ENCODE measurements at regions not wholly inside any gene's neighbourhood (a gene's known extent, or its start where the extent isn't known, plus 50 kb on each side); places are given as distances from the start of the nearest gene placed in this dataset.

DNA sequence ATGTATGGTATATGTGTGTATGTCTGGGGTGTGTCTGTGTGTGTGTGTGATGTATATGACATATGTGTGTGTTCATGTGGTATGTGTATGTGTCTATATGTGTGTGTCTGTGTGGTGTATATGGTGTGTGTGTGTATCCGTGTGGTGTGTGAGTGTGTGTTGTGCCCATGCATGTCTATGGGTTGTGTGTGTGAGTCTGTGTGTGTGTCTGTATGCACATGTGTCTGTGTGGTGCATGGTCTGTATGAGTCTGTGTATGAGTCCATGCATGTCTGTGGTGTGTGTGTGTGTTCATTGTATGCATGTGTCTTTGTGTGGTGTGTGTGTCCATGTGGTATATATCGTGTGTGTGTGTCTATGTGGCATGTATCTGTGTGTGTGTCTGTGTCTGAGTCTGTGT lies 168.1 kb upstream of the GSC start:
- Mint-ChIP-seq H3K27ac (ENCODE audit: low read depth, unreplicated experiment) (no peak overlapping the region), H3K36me3 (ENCODE audit: insufficient read depth, unreplicated experiment) (no peaks in the 10 kb centered on the region), H3K27me3 (ENCODE audit: insufficient read depth, unreplicated experiment) (peaks cover under 1% of the 10 kb centered on the region), H3K9me3 (ENCODE audit: unreplicated experiment) (no peaks in the 10 kb centered on the region), H3K4me3 (ENCODE audit: unreplicated experiment) (no peak overlapping the region), H3K4me1 (ENCODE audit: insufficient read depth, unreplicated experiment) (no peaks in the 10 kb centered on the region)
- no peak for DNase-seq (ENCODE audit: unreplicated experiment)
- BruUV-seq (replicated peaks) = no TSS peak
- POLR2A ChIA-PET = no interaction called here
- CTCF ChIA-PET = no interaction called here
- intact Hi-C loops (cut with micrococcal nuclease) = no loop called here
- TF ChIP-seq, protein P1, sequence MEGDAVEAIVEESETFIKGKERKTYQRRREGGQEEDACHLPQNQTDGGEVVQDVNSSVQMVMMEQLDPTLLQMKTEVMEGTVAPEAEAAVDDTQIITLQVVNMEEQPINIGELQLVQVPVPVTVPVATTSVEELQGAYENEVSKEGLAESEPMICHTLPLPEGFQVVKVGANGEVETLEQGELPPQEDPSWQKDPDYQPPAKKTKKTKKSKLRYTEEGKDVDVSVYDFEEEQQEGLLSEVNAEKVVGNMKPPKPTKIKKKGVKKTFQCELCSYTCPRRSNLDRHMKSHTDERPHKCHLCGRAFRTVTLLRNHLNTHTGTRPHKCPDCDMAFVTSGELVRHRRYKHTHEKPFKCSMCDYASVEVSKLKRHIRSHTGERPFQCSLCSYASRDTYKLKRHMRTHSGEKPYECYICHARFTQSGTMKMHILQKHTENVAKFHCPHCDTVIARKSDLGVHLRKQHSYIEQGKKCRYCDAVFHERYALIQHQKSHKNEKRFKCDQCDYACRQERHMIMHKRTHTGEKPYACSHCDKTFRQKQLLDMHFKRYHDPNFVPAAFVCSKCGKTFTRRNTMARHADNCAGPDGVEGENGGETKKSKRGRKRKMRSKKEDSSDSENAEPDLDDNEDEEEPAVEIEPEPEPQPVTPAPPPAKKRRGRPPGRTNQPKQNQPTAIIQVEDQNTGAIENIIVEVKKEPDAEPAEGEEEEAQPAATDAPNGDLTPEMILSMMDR (IDR thresholded peaks at IDR 0.05; ENCODE audit: unreplicated experiment) = no peak

GRCh38 chr14:94936901-94937685 lies 167.2 kb upstream of the GSC start:
- intact Hi-C loops (cut with micrococcal nuclease) = no loop called here
- no TSS peak for BruUV-seq (replicated peaks)
- H3K36me3 Mint-ChIP-seq (ENCODE audit: insufficient read depth, unreplicated experiment) = no peaks in the 10 kb centered on the region
- H3K4me1 Mint-ChIP-seq (ENCODE audit: insufficient read depth, unreplicated experiment) = no peaks in the 10 kb centered on the region
- H3K27ac Mint-ChIP-seq (ENCODE audit: low read depth, unreplicated experiment) = no peak overlapping the region
- no peak overlapping the region for H3K4me3 Mint-ChIP-seq (ENCODE audit: unreplicated experiment)
- ChIA-PET CTCF (interaction anchor here (0.7 to 1.4 kb wide), 2 partner anchors 175 to 247 kb away, joined by 3 to 6 read pairs; no protein-coding TSS in a partner anchor), POLR2A (no interaction called here)
- TF ChIP-seq, protein P1 (IDR thresholded peaks at IDR 0.05; ENCODE audit: unreplicated experiment) = no peak
- no peaks in the 10 kb centered on the region for H3K9me3 Mint-ChIP-seq (ENCODE audit: unreplicated experiment)
- no peak for DNase-seq (ENCODE audit: unreplicated experiment)
- peaks cover 9% of the 10 kb centered on the region for H3K27me3 Mint-ChIP-seq (ENCODE audit: insufficient read depth, unreplicated experiment)

GRCh38 chr14:94936401-94936892 lies 166.5 kb upstream of the GSC start:
- H3K4me1 Mint-ChIP-seq (ENCODE audit: insufficient read depth, unreplicated experiment) = no peaks in the 10 kb centered on the region
- BruUV-seq (replicated peaks) = no TSS peak
- ChIA-PET POLR2A (no interaction called here), CTCF (interaction anchor here (1.4 kb wide), 1 partner anchor 246 kb away, joined by 6 read pairs; no protein-coding TSS in a partner anchor)
- TF ChIP-seq, protein P1 (IDR thresholded peaks at IDR 0.05; ENCODE audit: unreplicated experiment) = no peak
- H3K9me3 Mint-ChIP-seq (ENCODE audit: unreplicated experiment) = no peaks in the 10 kb centered on the region
- H3K27ac Mint-ChIP-seq (ENCODE audit: low read depth, unreplicated experiment) = no peak overlapping the region
- no peak overlapping the region for H3K4me3 Mint-ChIP-seq (ENCODE audit: unreplicated experiment)
- intact Hi-C loops (cut with micrococcal nuclease) = no loop called here
- no peaks in the 10 kb centered on the region for H3K36me3 Mint-ChIP-seq (ENCODE audit: insufficient read depth, unreplicated experiment)
- H3K27me3 Mint-ChIP-seq (ENCODE audit: insufficient read depth, unreplicated experiment) = peaks cover 15% of the 10 kb centered on the region
- no peak for DNase-seq (ENCODE audit: unreplicated experiment)

DNA sequence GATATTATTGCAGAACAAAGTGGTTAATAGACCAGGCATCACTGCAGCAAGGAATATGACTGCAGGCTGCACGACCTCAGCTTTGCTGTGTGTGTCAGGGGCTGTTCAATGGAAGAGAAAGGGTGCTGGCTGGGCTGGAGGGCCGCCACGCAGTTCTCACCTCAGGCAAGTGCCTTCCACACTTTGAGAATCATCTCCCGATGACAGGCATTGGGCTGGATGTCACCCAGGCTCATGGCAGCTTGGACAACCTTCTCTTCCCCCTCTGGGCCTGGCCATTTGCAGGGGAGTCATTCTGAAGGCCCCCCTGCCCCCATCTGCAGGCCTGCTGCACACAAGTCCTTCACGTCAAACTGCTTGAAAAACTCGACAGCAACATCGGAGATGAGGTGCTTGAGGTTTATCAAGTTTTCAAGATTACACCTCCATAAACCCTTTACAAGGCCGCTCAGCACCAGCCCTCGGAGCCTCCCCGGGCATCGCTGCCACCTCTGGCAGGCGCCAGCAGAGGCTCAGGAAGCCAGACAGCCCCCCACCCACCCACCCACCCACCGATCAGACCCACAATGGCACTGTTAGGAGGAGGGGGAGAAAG lies 165.9 kb upstream of the GSC start:
- ChIA-PET CTCF (interaction anchor here (1.3 to 1.4 kb wide), 2 partner anchors 10 to 245 kb away, joined by 3 to 6 read pairs; no protein-coding TSS in a partner anchor), POLR2A (no interaction called here)
- intact Hi-C loops (cut with micrococcal nuclease) = no loop called here
- Mint-ChIP-seq H3K4me3 (ENCODE audit: unreplicated experiment) (no peak overlapping the region), H3K9me3 (ENCODE audit: unreplicated experiment) (no peaks in the 10 kb centered on the region), H3K27me3 (ENCODE audit: insufficient read depth, unreplicated experiment) (peaks cover 17% of the 10 kb centered on the region), H3K4me1 (ENCODE audit: insufficient read depth, unreplicated experiment) (no peaks in the 10 kb centered on the region), H3K36me3 (ENCODE audit: insufficient read depth, unreplicated experiment) (no peaks in the 10 kb centered on the region), H3K27ac (ENCODE audit: low read depth, unreplicated experiment) (no peak overlapping the region)
- BruUV-seq (replicated peaks) = no TSS peak
- TF ChIP-seq, protein P1 (IDR thresholded peaks at IDR 0.05; ENCODE audit: unreplicated experiment) = no peak
- DNase-seq (ENCODE audit: unreplicated experiment) = no peak
